ENCODE measurements at regions not wholly inside any gene's neighbourhood (a gene's known extent, or its start where the extent isn't known, plus 50 kb on each side); places are given as distances from the start of the nearest gene placed in this dataset.

DNA sequence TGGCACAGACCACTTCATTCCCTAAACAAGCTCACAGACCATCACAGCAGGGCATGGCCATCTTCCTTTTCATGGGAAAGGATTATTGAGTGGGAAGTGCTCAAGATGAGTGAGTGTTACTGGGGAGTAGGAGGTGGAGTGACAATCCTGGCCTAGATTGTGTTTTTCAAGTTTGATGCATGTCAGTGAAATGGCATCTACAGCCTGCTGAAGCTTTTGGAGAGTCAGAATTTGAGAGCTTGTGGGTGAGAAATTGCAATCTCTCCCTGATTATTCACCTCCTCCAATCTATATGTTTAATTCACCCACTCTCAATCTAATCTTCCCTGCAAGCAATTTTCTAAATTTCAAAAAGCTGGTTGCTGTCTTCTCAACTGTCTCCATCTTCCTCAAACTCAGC is 156.1 kb upstream of the G2E3 start (continued):
- TF ChIP-seq, protein P1, sequence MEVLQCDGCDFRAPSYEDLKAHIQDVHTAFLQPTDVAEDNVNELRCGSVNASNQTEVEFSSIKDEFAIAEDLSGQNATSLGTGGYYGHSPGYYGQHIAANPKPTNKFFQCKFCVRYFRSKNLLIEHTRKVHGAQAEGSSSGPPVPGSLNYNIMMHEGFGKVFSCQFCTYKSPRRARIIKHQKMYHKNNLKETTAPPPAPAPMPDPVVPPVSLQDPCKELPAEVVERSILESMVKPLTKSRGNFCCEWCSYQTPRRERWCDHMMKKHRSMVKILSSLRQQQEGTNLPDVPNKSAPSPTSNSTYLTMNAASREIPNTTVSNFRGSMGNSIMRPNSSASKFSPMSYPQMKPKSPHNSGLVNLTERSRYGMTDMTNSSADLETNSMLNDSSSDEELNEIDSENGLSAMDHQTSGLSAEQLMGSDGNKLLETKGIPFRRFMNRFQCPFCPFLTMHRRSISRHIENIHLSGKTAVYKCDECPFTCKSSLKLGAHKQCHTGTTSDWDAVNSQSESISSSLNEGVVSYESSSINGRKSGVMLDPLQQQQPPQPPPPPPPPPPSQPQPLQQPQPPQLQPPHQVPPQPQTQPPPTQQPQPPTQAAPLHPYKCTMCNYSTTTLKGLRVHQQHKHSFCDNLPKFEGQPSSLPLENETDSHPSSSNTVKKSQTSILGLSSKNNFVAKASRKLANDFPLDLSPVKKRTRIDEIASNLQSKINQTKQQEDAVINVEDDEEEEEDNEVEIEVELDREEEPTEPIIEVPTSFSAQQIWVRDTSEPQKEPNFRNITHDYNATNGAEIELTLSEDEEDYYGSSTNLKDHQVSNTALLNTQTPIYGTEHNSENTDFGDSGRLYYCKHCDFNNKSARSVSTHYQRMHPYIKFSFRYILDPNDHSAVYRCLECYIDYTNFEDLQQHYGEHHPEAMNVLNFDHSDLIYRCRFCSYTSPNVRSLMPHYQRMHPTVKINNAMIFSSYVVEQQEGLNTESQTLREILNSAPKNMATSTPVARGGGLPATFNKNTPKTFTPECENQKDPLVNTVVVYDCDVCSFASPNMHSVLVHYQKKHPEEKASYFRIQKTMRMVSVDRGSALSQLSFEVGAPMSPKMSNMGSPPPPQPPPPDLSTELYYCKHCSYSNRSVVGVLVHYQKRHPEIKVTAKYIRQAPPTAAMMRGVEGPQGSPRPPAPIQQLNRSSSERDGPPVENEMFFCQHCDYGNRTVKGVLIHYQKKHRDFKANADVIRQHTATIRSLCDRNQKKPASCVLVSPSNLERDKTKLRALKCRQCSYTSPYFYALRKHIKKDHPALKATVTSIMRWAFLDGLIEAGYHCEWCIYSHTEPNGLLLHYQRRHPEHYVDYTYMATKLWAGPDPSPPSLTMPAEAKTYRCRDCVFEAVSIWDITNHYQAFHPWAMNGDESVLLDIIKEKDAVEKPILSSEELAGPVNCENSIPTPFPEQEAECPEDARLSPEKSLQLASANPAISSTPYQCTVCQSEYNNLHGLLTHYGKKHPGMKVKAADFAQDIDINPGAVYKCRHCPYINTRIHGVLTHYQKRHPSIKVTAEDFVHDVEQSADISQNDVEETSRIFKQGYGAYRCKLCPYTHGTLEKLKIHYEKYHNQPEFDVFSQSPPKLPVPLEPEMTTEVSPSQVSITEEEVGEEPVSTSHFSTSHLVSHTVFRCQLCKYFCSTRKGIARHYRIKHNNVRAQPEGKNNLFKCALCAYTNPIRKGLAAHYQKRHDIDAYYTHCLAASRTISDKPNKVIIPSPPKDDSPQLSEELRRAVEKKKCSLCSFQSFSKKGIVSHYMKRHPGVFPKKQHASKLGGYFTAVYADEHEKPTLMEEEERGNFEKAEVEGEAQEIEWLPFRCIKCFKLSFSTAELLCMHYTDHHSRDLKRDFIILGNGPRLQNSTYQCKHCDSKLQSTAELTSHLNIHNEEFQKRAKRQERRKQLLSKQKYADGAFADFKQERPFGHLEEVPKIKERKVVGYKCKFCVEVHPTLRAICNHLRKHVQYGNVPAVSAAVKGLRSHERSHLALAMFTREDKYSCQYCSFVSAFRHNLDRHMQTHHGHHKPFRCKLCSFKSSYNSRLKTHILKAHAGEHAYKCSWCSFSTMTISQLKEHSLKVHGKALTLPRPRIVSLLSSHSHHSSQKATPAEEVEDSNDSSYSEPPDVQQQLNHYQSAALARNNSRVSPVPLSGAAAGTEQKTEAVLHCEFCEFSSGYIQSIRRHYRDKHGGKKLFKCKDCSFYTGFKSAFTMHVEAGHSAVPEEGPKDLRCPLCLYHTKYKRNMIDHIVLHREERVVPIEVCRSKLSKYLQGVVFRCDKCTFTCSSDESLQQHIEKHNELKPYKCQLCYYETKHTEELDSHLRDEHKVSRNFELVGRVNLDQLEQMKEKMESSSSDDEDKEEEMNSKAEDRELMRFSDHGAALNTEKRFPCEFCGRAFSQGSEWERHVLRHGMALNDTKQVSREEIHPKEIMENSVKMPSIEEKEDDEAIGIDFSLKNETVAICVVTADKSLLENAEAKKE (CRISPR knock-in tag; IDR thresholded peaks at IDR 0.05), result no peak
- TF ChIP-seq POLR2AphosphoS5 (IDR thresholded peaks at IDR 0.05; ENCODE audit: low read depth) (no peak), EZH2 (IDR thresholded peaks at IDR 0.05; ENCODE audit: low read depth, unreplicated experiment) (no peak), CREB1 (CRISPR knock-in tag; IDR thresholded peaks at IDR 0.05; ENCODE audit: low read depth) (no peak)
- TF ChIP-seq, protein P2, sequence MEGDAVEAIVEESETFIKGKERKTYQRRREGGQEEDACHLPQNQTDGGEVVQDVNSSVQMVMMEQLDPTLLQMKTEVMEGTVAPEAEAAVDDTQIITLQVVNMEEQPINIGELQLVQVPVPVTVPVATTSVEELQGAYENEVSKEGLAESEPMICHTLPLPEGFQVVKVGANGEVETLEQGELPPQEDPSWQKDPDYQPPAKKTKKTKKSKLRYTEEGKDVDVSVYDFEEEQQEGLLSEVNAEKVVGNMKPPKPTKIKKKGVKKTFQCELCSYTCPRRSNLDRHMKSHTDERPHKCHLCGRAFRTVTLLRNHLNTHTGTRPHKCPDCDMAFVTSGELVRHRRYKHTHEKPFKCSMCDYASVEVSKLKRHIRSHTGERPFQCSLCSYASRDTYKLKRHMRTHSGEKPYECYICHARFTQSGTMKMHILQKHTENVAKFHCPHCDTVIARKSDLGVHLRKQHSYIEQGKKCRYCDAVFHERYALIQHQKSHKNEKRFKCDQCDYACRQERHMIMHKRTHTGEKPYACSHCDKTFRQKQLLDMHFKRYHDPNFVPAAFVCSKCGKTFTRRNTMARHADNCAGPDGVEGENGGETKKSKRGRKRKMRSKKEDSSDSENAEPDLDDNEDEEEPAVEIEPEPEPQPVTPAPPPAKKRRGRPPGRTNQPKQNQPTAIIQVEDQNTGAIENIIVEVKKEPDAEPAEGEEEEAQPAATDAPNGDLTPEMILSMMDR (conservative IDR thresholded peaks at IDR 0.05; ENCODE audit: low read depth in 2 of 2), result no peak

DNA sequence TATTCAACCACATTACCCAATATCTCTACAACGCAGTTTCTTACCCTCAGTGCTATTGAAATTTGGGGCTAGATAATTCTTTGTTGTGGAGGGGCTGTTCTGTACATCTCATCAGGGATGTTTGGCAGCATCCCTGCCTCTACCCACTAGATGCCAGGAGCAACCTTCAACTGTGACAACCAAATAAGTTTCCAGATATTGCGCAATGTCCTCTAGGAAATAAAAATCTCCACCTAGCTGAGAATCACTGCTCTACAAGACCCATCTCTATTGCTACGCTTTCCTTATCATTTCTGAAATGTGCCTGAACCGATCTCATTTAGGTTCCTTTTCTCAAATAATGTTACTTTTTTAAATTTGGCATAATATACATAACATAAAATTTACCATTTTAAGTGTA is 155.2 kb upstream of the G2E3 start:
- H3K36me3 ChIP-seq (ENCODE audit: insufficient read depth), result no peaks in the 10 kb centered on the region
- no peak overlapping the region for H2AFZ ChIP-seq
- no peaks in the 10 kb centered on the region for H3K4me1 ChIP-seq (ENCODE audit: insufficient read depth)
- Mint-ChIP-seq H3K4me3 (no peak overlapping the region), H3K4me1 (no peaks in the 10 kb centered on the region; the same call in 2 of the 3 replicates), H3K27me3 (ENCODE audit: insufficient read depth, low read depth, poor library complexity) (no peaks in the 10 kb centered on the region), H3K9me3 (no peaks in the 10 kb centered on the region), H3K36me3 (ENCODE audit: low read depth) (no peaks in the 10 kb centered on the region), H3K27ac (no peak overlapping the region)
- no peak overlapping the region for H3K4me2 ChIP-seq
- no peak for DNase-seq (ENCODE audit: low spot score)
- no peaks in the 10 kb centered on the region for H3K9me2 ChIP-seq (ENCODE audit: insufficient read depth)
- no peaks in the 10 kb centered on the region for H3F3A ChIP-seq (replicated peaks; ENCODE audit: low read depth)
- no peaks in the 10 kb centered on the region for H3K79me2 ChIP-seq (replicated peaks; ENCODE audit: insufficient read depth)
- no peaks in the 10 kb centered on the region for H3K27me3 ChIP-seq (ENCODE audit: insufficient read depth)
- ATAC-seq, result no peak
- H3K4me3 ChIP-seq, result no peak overlapping the region
- no peaks in the 10 kb centered on the region for H4K20me1 ChIP-seq (replicated peaks; ENCODE audit: insufficient read depth)
- H3K27ac ChIP-seq (ENCODE audit: low read depth), result no peak overlapping the region
- TF ChIP-seq JUNB (IDR thresholded peaks at IDR 0.05; ENCODE audit: unreplicated experiment) (no peak), ZNF114 (CRISPR knock-in tag; IDR thresholded peaks at IDR 0.05) (no peak)
- TF ChIP-seq, protein P3, sequence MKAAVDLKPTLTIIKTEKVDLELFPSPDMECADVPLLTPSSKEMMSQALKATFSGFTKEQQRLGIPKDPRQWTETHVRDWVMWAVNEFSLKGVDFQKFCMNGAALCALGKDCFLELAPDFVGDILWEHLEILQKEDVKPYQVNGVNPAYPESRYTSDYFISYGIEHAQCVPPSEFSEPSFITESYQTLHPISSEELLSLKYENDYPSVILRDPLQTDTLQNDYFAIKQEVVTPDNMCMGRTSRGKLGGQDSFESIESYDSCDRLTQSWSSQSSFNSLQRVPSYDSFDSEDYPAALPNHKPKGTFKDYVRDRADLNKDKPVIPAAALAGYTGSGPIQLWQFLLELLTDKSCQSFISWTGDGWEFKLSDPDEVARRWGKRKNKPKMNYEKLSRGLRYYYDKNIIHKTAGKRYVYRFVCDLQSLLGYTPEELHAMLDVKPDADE (IDR thresholded peaks at IDR 0.05), result no peak

All from GM23338 (cell line).